ENCODE measurements at regions not wholly inside any gene's neighbourhood (a gene's known extent, or its start where the extent isn't known, plus 50 kb on each side); places are given as distances from the start of the nearest gene placed in this dataset.

- DNase-seq (ENCODE audit: low read depth) = no peak
- TF ChIP-seq CTCF (conservative IDR thresholded peaks at IDR 0.05; ENCODE audit: control insufficient read depth, insufficient read depth, low read depth, low read length) = no peak
- no peak overlapping the region for H3K4me3 ChIP-seq (ENCODE audit: control insufficient read depth, low read depth, low read length)
Measured at GRCh38 chr17:62887437-62887836, 78.6 kb upstream of the TANC2 start.

GRCh38 chr17:62884781-62885180, 76.7 kb upstream of the MARCHF10 start:
- no peak for TF ChIP-seq CTCF (conservative IDR thresholded peaks at IDR 0.05; ENCODE audit: control insufficient read depth, insufficient read depth, low read depth, low read length)
- DNase-seq (ENCODE audit: low read depth) = no peak

GRCh38 chr17:62882878-62883277, 74.8 kb upstream of the MARCHF10 start:
- H3K4me3 ChIP-seq (ENCODE audit: control insufficient read depth, low read depth, low read length) = no peak overlapping the region
- peak; percentile 86 for DNase-seq (ENCODE audit: low read depth)
- no peak for TF ChIP-seq CTCF (conservative IDR thresholded peaks at IDR 0.05; ENCODE audit: control insufficient read depth, insufficient read depth, low read depth, low read length)

More at GRCh38 chr17:62884781-62885180, 76.7 kb upstream of the MARCHF10 start:
- no peak overlapping the region for H3K4me3 ChIP-seq (ENCODE audit: control insufficient read depth, low read depth, low read length)

GRCh38 chr17:62882284-62882683, 74.2 kb upstream of the MARCHF10 start:
- no peak overlapping the region for H3K4me3 ChIP-seq (ENCODE audit: control insufficient read depth, low read depth, low read length)
- DNase-seq (ENCODE audit: low read depth) = no peak

GRCh38 chr17:62880120-62880519, 72.0 kb upstream of the MARCHF10 start:
- no peak for DNase-seq (ENCODE audit: low read depth)
- no peak for TF ChIP-seq CTCF (conservative IDR thresholded peaks at IDR 0.05; ENCODE audit: control insufficient read depth, insufficient read depth, low read depth, low read length)

More at GRCh38 chr17:62882284-62882683, 74.2 kb upstream of the MARCHF10 start:
- TF ChIP-seq CTCF (conservative IDR thresholded peaks at IDR 0.05; ENCODE audit: control insufficient read depth, insufficient read depth, low read depth, low read length) = no peak

GRCh38 chr17:62876673-62877405, 68.7 kb upstream of the MARCHF10 start:
- DNase-seq (ENCODE audit: low read depth) = peak; percentile 59
- H3K4me3 ChIP-seq (ENCODE audit: control insufficient read depth, low read depth, low read length) = no peak overlapping the region
- no peak for TF ChIP-seq CTCF (conservative IDR thresholded peaks at IDR 0.05; ENCODE audit: control insufficient read depth, insufficient read depth, low read depth, low read length)

More at GRCh38 chr17:62880120-62880519, 72.0 kb upstream of the MARCHF10 start:
- no peak overlapping the region for H3K4me3 ChIP-seq (ENCODE audit: control insufficient read depth, low read depth, low read length)

All from fibroblast of mammary gland (primary cell).